ENCODE measurements at regions not wholly inside any gene's neighbourhood (a gene's known extent, or its start where the extent isn't known, plus 50 kb on each side); places are given as distances from the start of the nearest gene placed in this dataset.

GRCh38 chr12:125372085-125372484 is 306.9 kb downstream of the AACS start (continued):
- no peak for TF ChIP-seq NR2C2 (CRISPR knock-in tag; IDR thresholded peaks at IDR 0.05)

DNA sequence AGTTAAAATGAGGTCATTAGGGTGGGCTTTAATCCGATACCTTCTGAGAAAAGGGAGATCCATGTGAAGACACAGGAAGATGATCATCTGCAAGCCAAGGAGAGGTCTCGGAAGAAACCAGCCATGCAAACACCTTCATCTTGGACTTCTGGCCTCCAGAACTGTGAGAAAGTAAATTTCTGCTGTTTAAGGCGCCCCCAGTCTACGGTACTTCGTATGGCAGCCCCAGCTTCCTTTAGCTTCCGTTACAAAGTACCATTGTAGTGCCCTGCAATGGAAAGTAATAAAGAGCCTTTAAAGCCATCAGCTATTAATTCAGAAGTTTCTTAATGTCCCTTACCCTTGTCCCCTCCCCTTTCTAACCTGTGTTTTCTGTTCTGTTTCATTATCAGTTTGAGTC is 308.1 kb downstream of the AACS start:
- Mint-ChIP-seq H3K36me3 (peaks cover 9% of the 10 kb centered on the region), H3K9me3 (peaks cover 6% of the 10 kb centered on the region), H3K27me3 (ENCODE audit: low read depth) (no peaks in the 10 kb centered on the region), H3K27ac (no peak overlapping the region), H3K4me1 (peaks cover 14% of the 10 kb centered on the region), H3K4me3 (no peak overlapping the region)
- DNase-seq (ENCODE audit: low spot score) (no peak), ATAC-seq (peak; percentile 41; the same call in 1 of the 2 replicates)
- ChIA-PET CTCF (interaction anchor here (1.1 to 2.4 kb wide), 5 partner anchors 22 to 385 kb away, joined by 3 to 8 read pairs (median 5); no protein-coding TSS in a partner anchor), POLR2A (no interaction called here)
- no peak for TF ChIP-seq FOXK1 (CRISPR knock-in tag; IDR thresholded peaks at IDR 0.05)
- TF ChIP-seq ATF1 (CRISPR knock-in tag; IDR thresholded peaks at IDR 0.05): no peak
- TF ChIP-seq FOXP1 (CRISPR knock-in tag; IDR thresholded peaks at IDR 0.05; ENCODE audit: borderline replicate concordance): no peak
- TF ChIP-seq ZBTB43 (CRISPR knock-in tag; IDR thresholded peaks at IDR 0.05): no peak
- TF ChIP-seq IRF1 (CRISPR knock-in tag; IDR thresholded peaks at IDR 0.05): no peak
- TF ChIP-seq ZNF317 (CRISPR knock-in tag; IDR thresholded peaks at IDR 0.05; ENCODE audit: borderline replicate concordance, low read depth): no peak
- TF ChIP-seq ERG (CRISPR knock-in tag; IDR thresholded peaks at IDR 0.05): no peak
- no peak for TF ChIP-seq RORB (CRISPR knock-in tag; IDR thresholded peaks at IDR 0.05)
- TF ChIP-seq, protein P1, sequence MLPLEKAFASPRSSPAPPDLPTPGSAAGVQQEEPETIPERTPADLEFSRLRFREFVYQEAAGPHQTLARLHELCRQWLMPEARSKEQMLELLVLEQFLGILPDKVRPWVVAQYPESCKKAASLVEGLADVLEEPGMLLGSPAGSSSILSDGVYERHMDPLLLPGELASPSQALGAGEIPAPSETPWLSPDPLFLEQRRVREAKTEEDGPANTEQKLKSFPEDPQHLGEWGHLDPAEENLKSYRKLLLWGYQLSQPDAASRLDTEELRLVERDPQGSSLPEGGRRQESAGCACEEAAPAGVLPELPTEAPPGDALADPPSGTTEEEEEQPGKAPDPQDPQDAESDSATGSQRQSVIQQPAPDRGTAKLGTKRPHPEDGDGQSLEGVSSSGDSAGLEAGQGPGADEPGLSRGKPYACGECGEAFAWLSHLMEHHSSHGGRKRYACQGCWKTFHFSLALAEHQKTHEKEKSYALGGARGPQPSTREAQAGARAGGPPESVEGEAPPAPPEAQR (CRISPR knock-in tag; IDR thresholded peaks at IDR 0.05): no peak
- TF ChIP-seq, protein P2, sequence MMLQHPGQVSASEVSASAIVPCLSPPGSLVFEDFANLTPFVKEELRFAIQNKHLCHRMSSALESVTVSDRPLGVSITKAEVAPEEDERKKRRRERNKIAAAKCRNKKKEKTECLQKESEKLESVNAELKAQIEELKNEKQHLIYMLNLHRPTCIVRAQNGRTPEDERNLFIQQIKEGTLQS (CRISPR knock-in tag; conservative IDR thresholded peaks at IDR 0.05): no peak
- TF ChIP-seq JAZF1 (CRISPR knock-in tag; IDR thresholded peaks at IDR 0.05): no peak
- no peak for TF ChIP-seq GRHL2 (CRISPR knock-in tag; IDR thresholded peaks at IDR 0.05; ENCODE audit: insufficient replicate concordance, severe bottlenecking)

- Mint-ChIP-seq H3K4me1 (peaks cover 7% of the 10 kb centered on the region; the same call in 1 of the 2 replicates), H3K36me3 (peaks cover 23% of the 10 kb centered on the region), H3K4me3 (no peak overlapping the region), H3K27ac (no peak overlapping the region), H3K27me3 (ENCODE audit: low read depth) (no peaks in the 10 kb centered on the region), H3K9me3 (peaks cover 8% of the 10 kb centered on the region)
- CTCF ChIA-PET: interaction anchor here (0.5 to 0.7 kb wide), 2 partner anchors 14 to 42 kb away, joined by 4 read pairs; no protein-coding TSS in a partner anchor
- no peak for ATAC-seq
- DNase-seq (ENCODE audit: low spot score): no peak
- POLR2A ChIA-PET: no interaction called here
- TF ChIP-seq NR3C1 (CRISPR knock-in tag; conservative IDR thresholded peaks at IDR 0.05; ENCODE audit: low read depth) (no peak), OVOL2 (CRISPR knock-in tag; IDR thresholded peaks at IDR 0.05; ENCODE audit: borderline replicate concordance) (no peak), CTCF (IDR thresholded peaks at IDR 0.05) (no peak), GTF2I (CRISPR knock-in tag; conservative IDR thresholded peaks at IDR 0.05) (no peak), NR1H2 (CRISPR knock-in tag; IDR thresholded peaks at IDR 0.05) (no peak), RELA (CRISPR knock-in tag; IDR thresholded peaks at IDR 0.05; ENCODE audit: borderline replicate concordance) (no peak), PRDM15 (CRISPR knock-in tag; IDR thresholded peaks at IDR 0.05) (no peak)
- TF ChIP-seq, protein P3, sequence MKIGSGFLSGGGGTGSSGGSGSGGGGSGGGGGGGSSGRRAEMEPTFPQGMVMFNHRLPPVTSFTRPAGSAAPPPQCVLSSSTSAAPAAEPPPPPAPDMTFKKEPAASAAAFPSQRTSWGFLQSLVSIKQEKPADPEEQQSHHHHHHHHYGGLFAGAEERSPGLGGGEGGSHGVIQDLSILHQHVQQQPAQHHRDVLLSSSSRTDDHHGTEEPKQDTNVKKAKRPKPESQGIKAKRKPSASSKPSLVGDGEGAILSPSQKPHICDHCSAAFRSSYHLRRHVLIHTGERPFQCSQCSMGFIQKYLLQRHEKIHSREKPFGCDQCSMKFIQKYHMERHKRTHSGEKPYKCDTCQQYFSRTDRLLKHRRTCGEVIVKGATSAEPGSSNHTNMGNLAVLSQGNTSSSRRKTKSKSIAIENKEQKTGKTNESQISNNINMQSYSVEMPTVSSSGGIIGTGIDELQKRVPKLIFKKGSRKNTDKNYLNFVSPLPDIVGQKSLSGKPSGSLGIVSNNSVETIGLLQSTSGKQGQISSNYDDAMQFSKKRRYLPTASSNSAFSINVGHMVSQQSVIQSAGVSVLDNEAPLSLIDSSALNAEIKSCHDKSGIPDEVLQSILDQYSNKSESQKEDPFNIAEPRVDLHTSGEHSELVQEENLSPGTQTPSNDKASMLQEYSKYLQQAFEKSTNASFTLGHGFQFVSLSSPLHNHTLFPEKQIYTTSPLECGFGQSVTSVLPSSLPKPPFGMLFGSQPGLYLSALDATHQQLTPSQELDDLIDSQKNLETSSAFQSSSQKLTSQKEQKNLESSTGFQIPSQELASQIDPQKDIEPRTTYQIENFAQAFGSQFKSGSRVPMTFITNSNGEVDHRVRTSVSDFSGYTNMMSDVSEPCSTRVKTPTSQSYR (CRISPR knock-in tag; IDR thresholded peaks at IDR 0.05): no peak
Observed at GRCh38 chr12:125376422-125376821, 311.2 kb downstream of the AACS start.
